Stimulated activated CD4-positive, alpha-beta T cell treated with anti-CD3 and anti-CD28 coated beads, Interleukin-4, amount 100 ng/mL, for 4 hours (primary cell): ENCODE measurements at regions not wholly inside any gene's neighbourhood (a gene's known extent, or its start where the extent isn't known, plus 50 kb on each side); places are given as distances from the start of the nearest gene placed in this dataset.

ENCODE experiments used
- DNase-seq, 2 experiments: peaks; one replicate each; pipeline ENCODE4 v3.0.0-alpha.2; 2020

DNA sequence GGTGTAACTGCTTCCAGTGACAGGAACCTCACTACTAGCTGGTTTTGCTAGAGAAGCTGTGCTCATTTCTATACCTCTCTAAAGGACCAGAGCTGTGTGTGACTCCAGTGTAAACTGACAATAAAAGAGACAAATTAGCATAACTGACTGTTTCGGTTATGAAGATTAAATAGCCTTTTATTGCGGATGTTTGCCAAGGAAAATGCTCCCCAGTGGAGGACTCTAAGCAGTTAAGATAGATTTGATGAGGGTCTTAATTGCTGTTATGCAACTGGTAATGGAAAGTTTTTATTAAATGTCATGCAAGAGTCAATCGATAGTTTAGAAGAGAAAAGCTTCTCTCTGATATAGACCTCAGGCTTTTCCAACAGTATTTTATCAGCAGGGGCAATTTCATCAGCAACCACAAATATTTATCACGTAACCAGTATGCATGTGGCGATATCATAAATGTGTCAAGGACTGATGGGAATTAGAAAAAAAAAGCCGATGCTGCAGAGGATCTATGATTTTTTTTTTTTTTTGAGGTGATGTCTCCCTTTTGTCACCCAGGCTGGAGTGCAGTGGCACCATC, 275.2 kb upstream of the DMAC1 start:
- no peak for DNase-seq

DNA sequence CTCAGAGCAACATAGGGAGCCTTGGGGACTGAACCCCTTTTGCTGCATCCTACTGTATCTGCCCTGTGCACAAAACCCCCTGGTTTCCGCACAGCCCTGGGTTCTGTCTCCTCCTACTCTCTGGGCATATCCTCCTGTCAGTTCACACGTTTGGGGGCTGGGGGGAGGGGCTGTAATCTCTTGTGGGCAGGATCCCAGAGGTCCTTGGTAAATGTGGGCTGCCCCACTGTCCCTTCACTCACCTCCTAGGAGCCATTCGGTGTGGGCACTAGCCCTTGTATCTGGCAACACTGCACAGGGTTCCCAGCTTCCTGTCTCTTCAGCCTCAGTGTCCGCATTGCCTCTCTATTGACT, 271.8 kb upstream of the DMAC1 start:
- DNase-seq, result no peak

DNA sequence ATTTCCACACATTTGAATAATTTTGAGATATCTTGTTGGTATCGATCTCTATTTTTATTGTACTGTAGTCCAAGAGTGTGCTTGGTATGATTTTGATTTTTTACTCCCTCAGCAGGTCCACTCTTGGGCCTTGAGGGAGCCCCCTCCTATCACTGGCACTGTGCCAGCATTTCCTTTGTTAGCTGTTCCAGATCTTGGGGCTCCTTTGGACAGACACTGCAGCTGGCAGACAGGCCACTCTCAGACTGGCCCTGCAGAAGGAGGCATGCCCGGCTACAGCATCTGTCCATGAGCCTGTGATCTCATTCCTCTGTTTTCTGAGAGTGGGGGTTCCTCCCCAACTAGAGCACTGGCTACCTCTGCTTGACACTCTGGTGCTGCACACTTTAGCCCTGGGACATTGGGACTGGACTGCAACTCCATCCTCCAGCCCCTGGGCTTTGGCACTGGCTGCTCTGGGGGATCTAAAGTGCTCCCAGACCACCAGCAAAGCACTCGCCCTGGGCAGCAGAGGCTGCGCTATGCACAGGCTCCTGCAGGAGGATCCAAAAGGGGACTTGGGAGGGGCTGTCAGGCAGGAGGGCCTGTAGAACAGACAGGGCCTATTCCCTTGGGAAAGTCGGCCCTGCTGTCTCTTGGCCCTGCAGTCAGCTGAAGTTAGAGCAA, 271.3 kb upstream of the DMAC1 start:
- no peak for DNase-seq

DNA sequence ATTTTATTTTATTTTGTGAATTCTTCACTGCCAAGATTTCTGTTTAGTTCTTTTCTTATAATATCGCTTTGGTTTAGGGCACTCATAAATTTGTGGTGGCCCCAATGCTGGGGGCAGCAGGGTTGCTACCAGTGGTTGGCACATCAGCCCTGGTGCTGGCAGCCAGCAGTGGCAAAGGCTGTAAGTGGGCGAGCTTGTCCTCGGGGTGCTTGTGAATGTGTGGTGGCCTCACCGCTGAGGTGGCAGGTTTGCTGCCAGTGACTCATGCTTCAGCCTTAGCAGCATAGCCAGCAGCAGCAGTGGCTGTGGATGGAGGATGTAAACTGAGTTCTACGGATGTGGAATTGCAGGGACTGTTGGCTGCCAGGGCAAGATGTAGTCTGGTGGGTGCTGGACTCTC, 262.9 kb upstream of the DMAC1 start:
- DNase-seq, result no peak

DNA sequence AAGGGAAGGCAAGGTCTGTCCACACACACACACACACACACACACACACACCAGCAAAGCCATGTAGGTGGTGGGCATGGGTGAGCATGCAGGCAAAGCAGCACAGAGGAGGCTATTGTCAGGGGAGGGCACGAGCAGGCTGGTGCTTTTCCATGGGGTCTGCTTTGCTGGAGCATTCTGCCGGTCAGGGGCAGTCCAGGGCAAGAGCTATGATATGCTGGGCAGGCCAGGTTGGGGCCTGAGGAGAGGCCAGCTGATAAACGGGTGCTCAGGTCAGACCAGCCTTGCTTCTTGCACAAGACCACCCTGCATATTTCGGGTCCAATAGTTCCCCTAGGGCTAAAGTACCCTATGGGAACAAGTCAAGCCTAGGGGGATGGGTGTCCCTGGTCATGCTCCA, 253.9 kb upstream of the DMAC1 start:
- DNase-seq, result no peak

DNA sequence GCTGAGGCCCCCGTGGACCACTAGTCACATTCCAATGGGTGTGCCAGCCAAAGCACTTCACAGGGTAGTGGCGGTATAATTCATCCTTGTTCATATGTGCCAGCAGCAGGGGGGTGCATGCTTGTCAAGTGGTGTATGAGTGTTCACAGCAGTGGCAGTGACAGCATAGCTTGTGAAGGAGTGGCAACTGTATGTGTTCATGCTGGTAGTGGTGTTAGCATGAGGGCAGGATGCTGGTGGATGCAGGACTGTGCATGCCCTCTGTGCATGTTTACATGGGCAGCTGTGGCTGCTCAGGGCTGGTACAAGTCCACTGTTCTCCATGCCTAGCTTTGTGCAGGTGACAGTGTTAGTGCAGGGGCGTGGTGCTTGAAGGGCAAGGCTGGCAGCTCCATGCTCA, 253.4 kb upstream of the DMAC1 start:
- no peak for DNase-seq

DNA sequence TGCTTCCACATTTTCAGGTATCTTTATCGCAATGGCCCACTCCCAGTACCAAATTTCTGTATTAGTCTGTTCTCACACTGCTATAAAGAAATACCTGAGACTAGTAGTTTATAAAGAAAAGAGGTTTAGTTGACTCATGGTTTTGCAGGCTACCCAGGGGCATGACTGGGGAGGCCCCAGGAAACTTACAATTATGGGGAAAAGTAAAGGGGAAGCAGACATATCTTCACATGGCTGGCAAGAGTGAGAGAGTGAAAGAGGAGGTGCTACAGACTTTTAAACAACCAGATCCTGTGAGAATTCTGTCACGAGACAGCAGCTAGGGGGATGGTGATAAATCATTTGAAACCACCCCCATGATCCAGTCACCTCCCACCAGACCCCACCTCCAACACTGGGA, 238.2 kb upstream of the DMAC1 start:
- DNase-seq, result no peak

DNA sequence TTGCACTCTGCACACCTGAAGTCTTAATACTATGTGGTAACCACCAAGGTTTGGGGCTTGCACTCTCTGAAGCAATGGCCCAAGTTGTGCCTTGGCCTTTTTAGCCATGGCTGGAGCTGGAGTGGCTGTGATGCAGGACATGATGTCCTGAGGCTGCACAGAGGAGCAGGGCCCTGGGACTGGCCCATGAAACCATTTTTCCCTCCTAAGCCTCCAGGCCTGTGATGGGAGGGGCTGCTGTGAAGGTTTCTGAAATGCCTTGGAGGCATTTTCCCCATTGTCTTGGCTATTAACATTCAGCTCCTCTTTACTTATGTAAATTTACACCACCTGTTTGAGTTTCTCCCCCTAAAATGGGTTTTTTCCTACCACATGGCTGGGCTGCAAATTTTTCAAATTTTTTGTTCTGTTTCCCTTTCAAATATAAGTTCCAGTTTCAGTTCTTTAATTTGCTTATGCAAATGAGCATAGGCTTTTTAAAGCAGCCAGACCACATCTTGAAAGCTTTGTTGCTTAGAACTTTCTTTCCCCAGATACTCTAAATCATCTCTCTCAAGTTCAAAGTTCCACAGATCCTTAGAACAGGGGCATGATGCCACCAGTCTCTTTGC, 237.4 kb upstream of the DMAC1 start:
- no peak for DNase-seq

DNA sequence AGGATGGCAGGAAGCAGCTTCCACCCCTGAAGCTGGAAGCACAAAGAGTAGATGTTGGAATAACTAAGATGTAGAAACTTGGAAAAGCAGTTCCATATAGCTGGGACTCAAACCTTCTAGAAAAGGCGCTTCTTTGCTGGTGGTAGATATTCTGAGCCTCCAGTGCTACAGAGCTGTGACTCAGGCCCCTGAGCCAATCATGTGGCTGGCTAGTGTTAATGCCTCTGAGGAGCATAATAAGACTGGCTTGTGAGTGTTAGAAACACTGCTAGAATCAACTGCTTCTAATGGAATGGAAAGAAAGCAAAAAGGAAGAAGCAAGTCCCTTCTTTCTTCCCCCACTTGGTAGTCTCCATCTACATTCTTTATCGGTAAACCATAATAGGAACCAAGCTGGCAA, 234.2 kb upstream of the DMAC1 start:
- no peak for DNase-seq

DNA sequence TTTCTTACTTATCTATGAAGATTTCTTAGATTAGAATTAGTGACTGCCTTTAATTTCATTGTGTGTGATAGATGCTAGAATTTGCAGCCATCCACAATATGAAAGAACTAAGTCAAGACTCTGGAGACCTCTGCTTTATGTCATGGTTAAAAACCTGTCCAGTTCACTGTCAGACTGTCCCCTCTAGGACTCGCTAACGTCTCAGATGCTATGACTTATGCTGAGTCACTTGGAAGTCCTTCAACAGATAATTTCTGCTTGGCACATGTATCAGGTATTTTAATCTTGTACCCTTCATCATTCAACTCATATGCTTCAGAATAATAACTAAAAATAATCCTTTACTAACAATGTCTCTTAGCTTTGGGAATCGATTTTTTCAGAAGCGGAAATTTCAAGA, 230.5 kb upstream of the DMAC1 start:
- no peak for DNase-seq

DNA sequence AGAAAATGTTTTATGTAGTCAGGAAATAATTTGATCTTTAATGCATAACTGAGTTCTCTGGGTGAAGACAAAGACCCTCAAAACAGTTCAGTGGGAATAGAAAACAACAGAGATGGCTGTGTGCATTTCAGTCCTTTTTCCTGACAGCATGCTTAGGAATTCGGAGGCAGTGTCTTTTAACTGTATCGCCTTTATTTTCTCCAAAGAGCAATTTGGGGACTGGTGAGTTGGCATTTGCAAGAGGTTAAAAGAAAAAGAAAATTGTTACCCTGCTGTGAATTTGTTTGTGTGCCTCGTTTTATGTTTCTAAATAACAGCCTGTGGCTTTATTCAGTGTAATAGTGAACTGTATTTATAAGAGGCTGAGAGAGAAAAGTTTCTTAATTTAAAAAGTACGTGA, 227.8 kb upstream of the DMAC1 start:
- no peak for DNase-seq

DNA sequence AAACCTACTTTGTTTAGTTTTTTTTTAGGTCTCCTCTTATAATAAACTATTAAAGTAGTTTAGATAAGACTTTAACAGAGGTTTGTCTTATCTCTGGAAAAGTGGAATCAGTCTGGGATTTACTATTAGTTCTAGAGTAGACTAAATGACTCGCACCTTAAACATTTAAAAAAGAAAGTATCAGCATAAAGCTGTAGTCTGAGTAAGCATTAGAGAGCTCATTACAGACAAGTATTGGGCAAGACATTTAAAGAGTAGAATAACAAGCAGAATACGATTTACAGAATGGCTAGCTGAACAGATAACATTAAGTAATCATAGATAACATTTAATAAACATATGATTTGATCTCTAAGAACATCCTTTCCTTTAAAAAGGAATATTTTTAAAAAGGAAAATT, 226.0 kb upstream of the DMAC1 start:
- DNase-seq, result no peak

DNA sequence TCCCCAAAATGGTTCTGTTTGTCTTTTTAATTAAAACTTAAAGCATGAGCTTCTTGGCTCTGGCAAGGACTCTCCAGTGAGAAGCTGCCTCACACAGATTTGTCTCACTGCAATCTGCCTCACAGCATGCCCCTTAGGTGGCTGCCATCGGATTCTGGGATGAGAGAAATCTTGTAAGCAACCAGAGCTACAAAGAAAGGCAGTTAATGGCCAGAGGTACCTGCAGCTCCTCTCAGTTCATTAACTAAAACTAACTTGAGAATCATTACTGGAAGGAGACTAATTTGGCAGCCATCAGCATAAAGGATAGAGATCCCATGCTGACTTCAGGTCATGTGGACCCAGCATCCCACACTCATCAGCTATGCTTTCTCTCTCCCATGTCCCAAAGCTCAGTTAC, 220.6 kb upstream of the DMAC1 start:
- no peak for DNase-seq

DNA sequence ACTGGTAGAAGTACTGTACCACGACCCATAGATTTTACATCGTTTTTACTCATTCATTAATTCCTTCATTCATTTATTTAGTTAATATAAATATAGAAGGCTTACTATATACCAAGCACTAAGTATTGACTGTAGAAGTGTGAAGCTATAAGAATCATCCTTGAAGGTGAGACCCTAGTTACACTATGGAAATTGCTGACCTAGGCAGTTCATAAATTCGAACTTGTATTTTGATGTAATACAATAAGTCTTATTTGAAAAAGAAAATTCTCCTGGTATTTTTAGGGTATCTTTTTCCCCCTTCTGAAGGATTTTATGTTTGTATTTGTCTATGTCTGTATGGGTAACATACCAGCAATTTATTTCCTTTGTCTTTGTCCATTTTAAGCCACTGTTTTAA, 220.1 kb upstream of the DMAC1 start:
- no peak for DNase-seq

DNA sequence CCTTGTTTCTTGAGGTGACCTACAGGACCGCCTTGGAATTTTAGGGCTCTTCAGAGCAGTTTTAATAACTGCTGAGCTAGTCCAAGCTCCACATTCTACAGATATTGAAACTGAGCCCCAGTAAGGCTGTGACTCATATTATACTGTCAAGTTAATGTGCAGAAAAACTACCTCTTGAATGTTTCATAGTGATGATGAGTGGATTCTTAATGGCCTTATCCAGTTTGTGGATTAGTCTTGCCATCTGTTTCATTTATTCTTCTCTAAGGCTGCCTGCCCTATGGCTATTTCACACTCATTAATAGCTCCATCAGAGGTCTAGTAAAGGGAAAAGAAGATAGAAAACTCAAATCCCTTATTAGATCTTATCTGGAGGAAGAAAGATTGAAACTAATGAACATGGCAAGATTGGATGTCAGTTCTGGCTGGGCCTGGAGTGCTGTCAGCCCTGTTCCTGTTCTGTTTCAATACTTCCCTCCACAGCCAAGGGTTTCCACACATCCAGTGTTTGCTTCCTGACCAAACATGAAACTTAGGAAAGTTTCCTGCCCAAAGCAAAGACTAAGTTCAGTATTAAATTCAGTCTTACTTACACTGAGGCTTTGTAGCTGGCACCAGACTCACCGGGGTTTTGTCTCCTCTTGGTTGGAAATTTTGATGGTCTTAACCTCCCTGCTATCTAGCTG, 215.6 kb upstream of the DMAC1 start:
- DNase-seq, result no peak

DNA sequence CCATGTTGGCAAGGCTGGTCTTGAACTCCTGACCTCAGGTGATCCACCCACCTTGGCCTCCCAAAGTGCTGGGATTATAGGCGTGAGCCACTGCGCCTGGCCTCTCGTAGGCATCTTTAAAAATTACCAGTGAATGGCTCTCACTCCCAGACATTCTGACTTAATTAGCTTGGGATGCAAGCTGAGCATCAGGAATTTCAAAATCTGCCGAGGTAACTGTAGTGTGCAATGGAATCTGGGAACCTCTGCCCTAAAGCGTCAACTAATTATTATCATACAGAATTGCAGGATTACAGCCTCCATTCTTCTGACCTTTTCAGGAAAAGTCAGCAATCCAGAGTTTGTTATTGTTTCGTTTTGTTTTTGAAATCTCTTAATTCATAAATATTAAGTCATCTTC, 213.4 kb upstream of the DMAC1 start:
- DNase-seq, result no peak

DNA sequence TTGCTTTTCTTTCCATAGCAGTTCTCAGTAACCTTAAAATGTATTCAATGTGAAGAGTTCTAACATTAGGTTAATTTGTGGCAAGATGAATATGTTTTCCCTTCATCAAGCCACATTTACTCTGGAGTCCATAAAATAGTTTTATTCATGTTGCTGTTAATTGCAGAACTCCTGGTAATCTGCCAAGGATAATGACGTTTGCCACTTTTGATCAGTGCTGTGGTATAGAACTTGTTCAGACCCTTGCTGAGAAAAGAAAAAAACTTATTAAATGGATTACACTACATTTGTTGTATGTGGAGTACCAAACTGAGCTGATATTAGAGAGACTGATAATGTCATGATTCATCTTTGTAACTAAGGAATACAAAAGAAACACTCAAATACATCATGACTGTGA, 212.4 kb upstream of the DMAC1 start:
- no peak for DNase-seq

DNA sequence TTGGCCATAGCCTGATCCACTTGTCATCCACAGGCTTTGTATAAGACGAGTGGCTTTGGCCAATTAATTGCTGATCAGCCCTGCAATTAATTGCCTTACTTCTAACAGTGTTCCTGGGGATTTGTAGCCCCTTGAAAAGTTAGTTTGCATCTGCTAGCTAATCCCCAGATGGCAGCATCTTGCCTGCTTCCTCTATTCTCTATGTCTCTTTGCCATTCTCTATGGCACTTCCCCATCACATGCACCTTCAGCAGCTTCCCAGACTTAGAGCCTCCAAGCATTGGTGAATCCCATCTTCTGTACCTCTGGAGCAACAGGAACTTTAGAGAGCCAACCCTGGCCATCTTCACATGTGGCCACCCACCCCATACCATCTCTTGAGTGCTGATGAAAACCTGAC, 197.0 kb upstream of the DMAC1 start:
- DNase-seq, result no peak

DNA sequence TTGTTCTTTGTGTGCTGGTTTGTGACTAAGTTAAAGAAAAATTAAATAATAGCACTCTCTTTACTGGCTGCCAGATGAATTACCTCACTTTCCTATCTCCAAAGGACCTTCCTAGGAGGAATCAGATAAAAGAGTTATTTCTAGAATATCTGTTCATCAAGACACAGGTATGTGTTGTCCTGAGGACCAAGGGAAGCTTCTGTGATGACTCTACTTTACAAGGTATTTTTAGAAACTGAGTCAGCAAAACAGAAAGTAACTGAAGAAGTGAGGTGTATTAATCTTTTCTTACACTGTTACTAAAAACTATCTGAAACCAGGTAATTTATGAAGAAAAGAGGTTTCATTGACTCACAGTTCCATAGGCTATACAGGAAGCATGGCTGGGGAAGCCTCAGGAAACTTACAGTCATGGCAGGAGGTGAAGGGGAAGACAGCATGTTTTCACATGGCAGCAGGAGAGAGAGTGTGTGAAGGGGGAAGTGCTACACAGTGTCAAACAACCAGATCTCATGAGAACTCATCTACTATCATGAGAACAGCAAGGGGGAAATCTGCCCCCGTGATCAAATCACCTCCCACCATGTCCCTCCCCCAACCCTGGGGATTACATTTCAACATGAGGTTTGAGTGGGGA, 189.2 kb upstream of the DMAC1 start:
- no peak for DNase-seq

DNA sequence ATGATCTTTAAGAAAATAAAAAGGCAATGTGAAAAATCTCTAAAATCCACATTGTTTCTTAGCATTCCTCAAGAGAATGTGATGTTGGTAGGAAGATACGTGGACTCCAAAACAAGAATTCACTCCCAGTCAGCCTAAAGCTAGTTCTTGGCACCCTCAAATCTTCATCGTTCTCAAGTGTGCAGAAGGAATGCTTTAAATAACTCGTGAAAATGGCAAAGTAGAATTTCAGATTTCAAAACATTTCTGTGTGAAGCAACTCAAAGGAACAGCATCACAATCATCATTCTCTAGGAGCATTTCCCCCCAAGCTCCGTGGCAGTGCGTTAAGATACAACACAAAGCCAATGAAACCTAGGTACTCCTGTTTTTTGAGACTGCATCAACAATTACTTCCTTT, 185.1 kb upstream of the DMAC1 start:
- no peak for DNase-seq

DNA sequence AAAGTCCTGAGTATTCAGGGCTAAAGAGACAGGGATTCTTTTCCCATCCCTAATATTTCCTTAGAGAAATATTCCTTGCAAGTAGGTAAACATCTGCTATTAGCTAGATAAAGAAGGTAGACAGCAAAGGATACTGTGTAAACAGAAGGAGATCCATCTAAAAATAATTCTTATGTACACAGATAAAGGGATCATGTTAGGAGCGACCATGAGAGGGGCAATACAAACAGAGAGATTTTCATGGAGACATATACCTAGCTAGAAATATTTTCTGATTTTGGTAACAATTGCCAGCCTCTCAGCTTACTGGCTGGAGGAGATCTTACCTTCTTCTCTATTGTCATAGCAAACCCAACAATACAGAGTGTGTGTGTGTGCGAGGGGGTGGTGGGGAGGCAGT, 184.6 kb upstream of the DMAC1 start:
- DNase-seq, result no peak

DNA sequence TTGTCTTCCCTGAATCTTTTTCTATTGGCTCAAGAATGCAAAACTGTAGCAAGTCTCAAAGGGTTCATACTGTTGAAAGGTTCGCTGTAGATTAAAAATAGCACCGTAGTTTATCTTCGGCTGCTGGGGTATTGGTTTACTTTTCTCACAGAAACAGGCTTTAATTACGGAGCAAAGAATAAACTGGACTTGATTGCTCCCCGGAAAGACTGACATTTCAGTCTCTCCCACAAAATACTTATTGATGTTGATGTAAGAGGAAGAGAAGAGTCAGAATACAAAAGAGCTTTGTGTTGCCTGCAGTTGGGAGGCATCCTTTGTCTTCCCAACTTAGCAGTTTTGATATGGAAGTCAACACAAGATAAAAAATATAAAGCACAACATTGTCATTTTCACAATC, 183.9 kb upstream of the DMAC1 start:
- DNase-seq, result no peak

DNA sequence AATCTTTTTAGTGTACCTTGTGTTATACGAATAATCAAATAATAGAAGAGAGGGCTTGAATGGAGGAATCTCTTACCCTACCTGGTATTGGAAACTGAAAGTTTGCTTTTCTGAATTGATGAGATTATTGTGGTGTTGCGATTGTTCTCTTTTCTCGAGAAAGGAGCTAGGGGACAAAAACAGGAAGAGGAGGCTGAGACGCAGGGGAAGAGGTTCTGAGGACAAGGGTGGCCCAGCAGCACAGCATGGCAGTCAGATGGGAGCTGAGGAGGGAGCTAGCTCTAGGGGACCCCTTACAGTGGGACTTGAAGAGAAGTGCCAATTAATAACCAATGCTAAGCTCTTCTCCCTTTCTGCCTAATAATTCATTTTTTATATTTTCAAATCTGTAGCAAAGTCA, 183.3 kb upstream of the DMAC1 start:
- no peak for DNase-seq

DNA sequence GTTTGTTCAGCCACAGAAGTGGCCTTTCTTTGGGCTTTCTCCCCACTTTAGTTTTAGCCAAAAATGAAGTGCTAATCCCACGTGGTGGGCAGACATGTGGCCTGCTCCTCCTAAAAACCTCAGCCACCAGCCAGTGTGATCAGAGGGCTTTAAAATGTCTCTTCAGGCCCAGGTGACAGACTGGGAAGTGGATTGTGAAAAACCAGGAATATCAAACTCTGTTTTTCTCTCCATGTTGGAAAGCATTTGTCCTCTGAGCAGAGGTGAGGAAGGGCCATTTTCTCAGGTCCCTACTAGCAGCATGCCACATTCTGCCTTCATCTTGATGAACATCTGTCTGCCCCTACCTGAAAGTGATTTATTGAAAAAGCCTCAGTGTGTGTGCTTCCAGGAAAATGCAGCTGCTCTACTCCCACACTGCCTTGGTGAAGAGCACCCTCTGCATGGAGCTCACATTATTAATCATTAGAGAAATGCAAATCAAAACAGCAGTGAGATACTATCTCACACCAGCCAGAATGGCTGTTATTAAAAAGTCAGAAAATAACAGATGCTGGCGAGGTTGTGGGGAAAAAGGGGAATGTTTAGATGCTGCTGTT, 181.2 kb upstream of the DMAC1 start:
- DNase-seq, result no peak
